Activated T-helper 1 cell treated with anti-CD3 and anti-CD28 coated beads, Interleukin-12 subunit alpha, Interleukin-12 subunit beta, Interleukin-2, Interleukin-4 antibody, amounts not matched to agents 30 ng/mL and 10 ng/mL and 1 ng/mL, durations not matched to agents 14 hours and 24 hours and 36 hours (primary cell): ENCODE measurements at regions not wholly inside any gene's neighbourhood (a gene's known extent, or its start where the extent isn't known, plus 50 kb on each side); places are given as distances from the start of the nearest gene placed in this dataset.

Experiments used
- DNase-seq: peaks from one replicate; pipeline ENCODE4 v3.0.0; 2021; ENCODE audit warnings: low spot score
- H3K27ac Mint-ChIP-seq: one replicate; pipeline ENCODE4 v1.8.0; 2021; ENCODE audit warnings: mild to moderate bottlenecking, mixed read lengths
- H3K27me3 Mint-ChIP-seq: one replicate; pipeline ENCODE4 v1.8.0; 2022; ENCODE audit warnings: mild to moderate bottlenecking, moderate library complexity, mixed read lengths; ENCODE audit not compliant: insufficient read depth
- H3K36me3 Mint-ChIP-seq: one replicate; pipeline ENCODE4 v1.8.0; 2021; ENCODE audit warnings: low read depth, mixed read lengths
- H3K4me1 Mint-ChIP-seq: one replicate; pipeline ENCODE4 v1.8.0; 2021; ENCODE audit warnings: low read depth, mixed read lengths
- H3K4me3 Mint-ChIP-seq: one replicate; pipeline ENCODE4 v1.8.0; 2021; ENCODE audit warnings: mild to moderate bottlenecking, moderate library complexity, mixed read lengths
- H3K9me3 Mint-ChIP-seq: one replicate; pipeline ENCODE4 v1.8.0; 2021; ENCODE audit warnings: mixed read lengths
- intact Hi-C: fragments of 100-400 bp; cut with micrococcal nuclease; formaldehyde crosslinking; loops from one replicate; pipeline ENCODE4 v1.15.1; 2024

DNA sequence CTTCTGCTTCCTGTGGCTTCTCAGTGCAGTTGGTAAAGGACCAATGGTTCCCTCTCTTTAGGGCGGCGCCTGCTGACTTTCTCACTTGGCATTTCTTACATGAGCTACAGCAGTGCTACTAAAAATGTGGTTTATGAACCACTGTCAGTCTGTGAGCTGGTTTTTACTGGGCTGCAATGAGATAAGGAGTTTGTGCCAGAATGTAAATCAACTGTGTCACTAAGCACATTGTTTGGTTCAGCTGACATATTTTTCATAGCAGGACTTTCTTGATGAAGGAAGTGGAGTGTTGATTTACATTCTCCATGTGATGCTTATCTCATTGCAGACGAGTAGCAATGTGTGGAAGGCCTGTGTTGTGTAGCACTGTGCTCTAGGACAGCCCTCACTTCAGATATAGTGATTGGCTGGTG, 463.3 kb downstream of the SOX6 start:
- H3K36me3 Mint-ChIP-seq, result no peaks in the 10 kb centered on the region
- H3K9me3 Mint-ChIP-seq, result no peaks in the 10 kb centered on the region
- H3K27ac Mint-ChIP-seq, result no peak overlapping the region
- no peaks in the 10 kb centered on the region for H3K27me3 Mint-ChIP-seq
- no peaks in the 10 kb centered on the region for H3K4me1 Mint-ChIP-seq
- DNase-seq, result no peak
- intact Hi-C loops, result no loop called here
- H3K4me3 Mint-ChIP-seq, result no peak overlapping the region

DNA sequence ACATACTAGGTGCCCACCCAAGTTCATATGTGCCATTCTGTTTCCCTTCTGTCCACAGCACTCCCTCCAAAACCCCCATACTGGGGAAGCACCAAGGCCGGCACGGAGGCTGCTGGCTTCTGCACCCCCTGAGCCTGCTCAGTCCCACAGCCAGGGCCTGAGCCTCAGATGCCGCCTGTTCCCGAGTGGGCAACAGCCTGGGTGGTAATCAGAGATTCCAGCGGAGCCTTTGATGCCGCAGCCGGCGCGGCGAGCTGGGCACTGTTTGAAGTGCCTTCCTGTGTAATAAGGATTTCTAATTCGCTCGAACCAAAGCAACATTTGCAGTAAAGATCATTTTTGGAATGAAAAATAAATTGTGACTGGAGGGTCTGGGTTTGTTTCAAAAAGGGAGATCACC, 460.3 kb downstream of the SOX6 start:
- intact Hi-C loops, result no loop called here
- no peak for DNase-seq
- Mint-ChIP-seq H3K4me3 (no peak overlapping the region), H3K27me3 (no peaks in the 10 kb centered on the region), H3K36me3 (no peaks in the 10 kb centered on the region), H3K27ac (no peak overlapping the region), H3K4me1 (no peaks in the 10 kb centered on the region), H3K9me3 (no peaks in the 10 kb centered on the region)

DNA sequence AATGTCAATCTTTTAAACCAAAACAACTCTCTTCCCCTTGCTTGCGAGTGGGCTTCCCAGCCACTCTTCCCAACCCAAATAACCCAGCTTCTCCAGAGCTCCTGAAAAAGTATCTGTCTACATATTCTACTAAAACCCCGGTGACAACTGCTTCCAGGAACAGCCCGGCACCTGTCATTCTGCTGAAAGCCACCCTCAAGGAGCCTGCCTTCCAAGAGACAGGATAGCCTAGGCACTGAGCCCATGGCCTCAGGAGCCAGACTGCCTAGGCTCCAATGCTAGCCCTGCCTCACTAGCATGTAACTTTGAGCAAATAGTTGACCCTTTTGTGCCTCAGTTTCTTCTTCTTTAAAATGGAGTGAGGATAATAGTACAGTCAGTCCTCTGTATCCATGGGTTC, 459.8 kb downstream of the SOX6 start:
- H3K9me3 Mint-ChIP-seq, result no peaks in the 10 kb centered on the region
- DNase-seq, result no peak
- no peaks in the 10 kb centered on the region for H3K4me1 Mint-ChIP-seq
- intact Hi-C loops, result no loop called here
- no peaks in the 10 kb centered on the region for H3K36me3 Mint-ChIP-seq
- H3K27ac Mint-ChIP-seq, result no peak overlapping the region
- H3K4me3 Mint-ChIP-seq, result no peak overlapping the region
- no peaks in the 10 kb centered on the region for H3K27me3 Mint-ChIP-seq

DNA sequence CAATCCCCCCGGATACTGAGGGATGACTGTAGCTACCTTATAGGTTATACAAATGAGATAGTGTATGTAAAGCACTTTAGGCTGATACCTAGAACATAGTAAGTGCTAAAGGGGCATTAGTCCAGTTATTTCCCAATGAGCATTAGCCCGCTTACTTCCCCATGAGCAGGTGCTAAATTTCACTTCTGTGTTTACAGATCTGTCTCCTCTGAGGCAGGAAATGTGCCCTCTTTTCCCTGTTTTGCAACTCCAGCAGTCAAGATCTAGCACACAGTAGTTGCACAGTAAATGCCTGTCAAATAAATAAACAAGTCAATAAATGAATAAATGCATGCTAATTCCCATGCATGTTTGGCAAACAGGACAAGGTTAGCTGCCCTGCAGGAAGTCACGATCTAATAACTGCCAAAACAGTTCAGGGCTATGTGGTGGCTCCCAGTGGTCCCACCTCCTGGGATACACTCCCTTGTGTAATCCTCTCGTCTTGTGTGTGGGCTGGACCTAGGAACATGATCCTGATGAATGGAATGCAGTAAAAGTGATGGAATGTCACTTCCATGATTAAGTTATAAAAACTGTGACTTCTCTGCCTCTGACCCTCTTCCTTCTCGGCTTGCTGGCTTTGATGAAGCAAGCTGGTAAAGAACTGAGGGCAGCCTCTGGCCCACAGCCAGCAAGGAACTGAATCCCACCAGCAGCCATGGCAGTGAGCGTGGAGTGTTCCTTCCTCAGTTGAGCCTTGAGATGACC, 459.0 kb downstream of the SOX6 start:
- H3K27ac Mint-ChIP-seq, result no peak overlapping the region
- no peaks in the 10 kb centered on the region for H3K9me3 Mint-ChIP-seq
- intact Hi-C loops, result no loop called here
- H3K4me1 Mint-ChIP-seq, result no peaks in the 10 kb centered on the region
- H3K4me3 Mint-ChIP-seq, result no peak overlapping the region
- no peak for DNase-seq
- H3K36me3 Mint-ChIP-seq, result no peaks in the 10 kb centered on the region
- no peaks in the 10 kb centered on the region for H3K27me3 Mint-ChIP-seq

DNA sequence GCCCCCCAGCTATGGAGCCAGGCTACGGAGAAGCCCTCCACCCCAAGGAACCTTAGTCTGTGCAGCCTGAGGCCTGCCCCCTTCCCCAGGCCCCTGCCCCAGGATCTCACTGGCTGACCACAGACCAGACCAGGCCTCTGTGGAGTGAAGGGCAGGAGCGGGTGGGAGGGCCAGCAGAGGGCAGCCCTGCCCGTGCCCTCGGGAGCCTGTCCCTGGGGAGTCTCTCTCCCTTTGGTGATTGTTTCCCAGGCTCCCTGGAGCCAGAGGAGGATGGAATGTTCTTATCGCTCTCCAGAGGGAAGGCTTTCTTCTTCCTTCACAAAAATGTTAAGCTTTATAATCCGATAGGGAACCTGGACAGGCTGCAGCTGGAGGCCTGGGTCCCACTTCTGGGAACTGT, 455.3 kb downstream of the SOX6 start:
- H3K36me3 Mint-ChIP-seq, result no peaks in the 10 kb centered on the region
- H3K27ac Mint-ChIP-seq, result no peak overlapping the region
- H3K9me3 Mint-ChIP-seq, result no peaks in the 10 kb centered on the region
- no peaks in the 10 kb centered on the region for H3K4me1 Mint-ChIP-seq
- intact Hi-C loops, result no loop called here
- no peak overlapping the region for H3K4me3 Mint-ChIP-seq
- DNase-seq, result no peak
- no peaks in the 10 kb centered on the region for H3K27me3 Mint-ChIP-seq

DNA sequence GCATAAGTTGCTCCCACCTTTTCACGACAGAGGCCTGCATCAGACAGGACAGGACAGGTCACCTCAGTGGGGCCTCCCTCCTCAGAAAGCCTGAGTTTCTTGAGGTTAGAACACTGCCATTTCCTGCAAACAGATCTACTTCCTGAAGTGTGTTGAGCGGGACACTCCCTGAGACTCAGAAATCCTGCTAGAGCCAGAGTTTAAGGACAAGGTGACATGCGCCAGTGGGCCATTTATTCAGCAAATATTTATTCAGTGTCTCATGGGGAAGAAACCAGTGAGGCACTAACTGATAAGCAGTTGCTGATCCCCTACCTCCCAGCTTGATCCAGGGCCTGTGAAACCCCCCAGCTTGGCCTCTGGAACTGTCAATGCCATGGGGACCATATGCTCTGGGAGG, 454.6 kb downstream of the SOX6 start:
- H3K9me3 Mint-ChIP-seq, result no peaks in the 10 kb centered on the region
- H3K27me3 Mint-ChIP-seq, result no peaks in the 10 kb centered on the region
- no peaks in the 10 kb centered on the region for H3K36me3 Mint-ChIP-seq
- H3K4me3 Mint-ChIP-seq, result no peak overlapping the region
- H3K27ac Mint-ChIP-seq, result no peak overlapping the region
- intact Hi-C loops, result no loop called here
- no peaks in the 10 kb centered on the region for H3K4me1 Mint-ChIP-seq
- no peak for DNase-seq

DNA sequence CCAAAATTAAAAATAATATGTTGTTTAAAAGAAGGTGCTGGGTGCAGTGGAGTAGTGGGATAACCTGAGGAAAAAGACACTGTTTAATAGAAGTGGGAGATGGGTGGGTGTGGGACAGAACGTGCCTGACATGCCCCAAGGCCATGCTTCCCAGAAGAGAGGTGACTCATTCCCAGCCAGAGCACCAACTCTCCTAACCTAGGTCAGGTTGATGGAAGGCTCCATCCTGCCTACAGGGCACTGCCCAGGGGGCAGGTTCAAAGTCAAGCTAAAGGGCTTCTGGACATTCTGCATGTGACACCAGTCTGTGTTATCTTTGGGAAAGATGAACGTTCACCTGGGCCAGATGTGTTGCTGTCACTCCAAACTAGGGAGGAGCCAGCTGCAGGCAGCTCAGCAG, 453.1 kb downstream of the SOX6 start:
- H3K9me3 Mint-ChIP-seq, result no peaks in the 10 kb centered on the region
- intact Hi-C loops, result no loop called here

DNA sequence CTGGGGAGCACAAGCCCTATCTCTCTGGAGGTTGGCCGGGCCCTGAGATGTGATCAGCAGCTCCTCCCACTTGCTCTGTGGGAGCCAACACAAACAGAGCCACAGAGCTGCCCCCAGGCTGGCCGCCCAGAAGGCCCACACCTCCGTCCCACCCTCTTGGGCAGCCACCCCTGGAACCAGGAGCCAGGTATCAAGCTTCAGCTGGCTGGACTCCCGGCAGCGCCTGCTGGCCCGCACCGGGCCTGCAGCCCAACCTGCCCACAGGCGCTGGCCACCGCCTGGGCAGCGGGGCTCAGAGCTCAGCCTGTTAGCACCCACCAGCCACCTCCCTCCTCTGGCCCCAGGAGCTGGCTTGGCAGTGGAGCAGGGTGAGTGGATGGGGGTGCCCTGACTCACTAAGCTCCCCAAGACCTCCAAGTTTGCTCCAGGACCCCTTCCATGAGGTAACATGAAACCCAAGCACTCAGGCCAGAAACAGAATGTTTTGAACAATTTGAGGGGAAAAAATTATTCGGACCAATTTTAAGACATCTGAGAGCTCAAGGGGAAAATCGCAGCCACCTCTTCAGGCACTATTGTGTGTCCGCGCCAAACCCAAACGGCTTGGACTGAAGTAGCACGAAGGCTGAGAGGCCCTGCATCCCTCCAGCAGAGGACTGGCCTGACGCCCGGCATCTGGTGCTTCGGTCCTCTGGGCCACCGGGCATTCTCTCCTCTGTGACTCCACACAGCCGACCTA, 450.8 kb downstream of the SOX6 start:
- no peaks in the 10 kb centered on the region for H3K36me3 Mint-ChIP-seq
- intact Hi-C loops, result no loop called here
- H3K4me1 Mint-ChIP-seq, result no peaks in the 10 kb centered on the region
- no peaks in the 10 kb centered on the region for H3K9me3 Mint-ChIP-seq
- H3K27ac Mint-ChIP-seq, result no peak overlapping the region
- H3K4me3 Mint-ChIP-seq, result no peak overlapping the region
- H3K27me3 Mint-ChIP-seq, result no peaks in the 10 kb centered on the region
- no peak for DNase-seq

More for the DNA sequence above, 453.1 kb downstream of the SOX6 start:
- H3K36me3 Mint-ChIP-seq, result no peaks in the 10 kb centered on the region
- H3K27ac Mint-ChIP-seq, result no peak overlapping the region
- H3K4me3 Mint-ChIP-seq, result no peak overlapping the region
- H3K4me1 Mint-ChIP-seq, result no peaks in the 10 kb centered on the region
- no peak for DNase-seq
- H3K27me3 Mint-ChIP-seq, result no peaks in the 10 kb centered on the region

DNA sequence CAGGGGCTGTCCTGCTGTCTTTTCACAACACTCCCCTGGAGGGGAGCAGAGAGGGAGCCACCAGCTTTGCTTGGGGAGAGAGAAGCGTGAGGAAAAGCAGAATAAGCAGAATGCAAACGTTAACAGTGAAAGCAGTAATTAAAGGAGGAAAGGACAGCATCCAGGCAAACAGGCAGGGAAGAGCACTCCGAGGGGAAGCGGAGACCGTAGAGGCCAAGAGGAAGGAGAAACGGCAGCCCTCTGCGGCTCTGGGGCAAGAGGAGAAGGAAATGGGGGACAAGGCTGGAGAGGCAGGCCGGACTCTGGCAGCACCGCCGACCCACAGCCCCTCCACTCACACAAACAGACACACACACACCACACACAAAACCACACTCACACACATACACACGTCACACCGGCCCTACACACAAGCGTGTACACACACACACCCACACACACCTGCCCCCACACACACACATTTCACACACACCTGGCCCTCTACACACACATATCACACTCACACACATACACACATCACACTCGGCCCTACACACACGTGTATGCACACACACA, 449.8 kb downstream of the SOX6 start:
- Mint-ChIP-seq H3K27ac (no peak overlapping the region), H3K27me3 (no peaks in the 10 kb centered on the region), H3K9me3 (no peaks in the 10 kb centered on the region), H3K4me3 (no peak overlapping the region), H3K4me1 (no peaks in the 10 kb centered on the region), H3K36me3 (no peaks in the 10 kb centered on the region)
- DNase-seq, result no peak
- intact Hi-C loops, result no loop called here

DNA sequence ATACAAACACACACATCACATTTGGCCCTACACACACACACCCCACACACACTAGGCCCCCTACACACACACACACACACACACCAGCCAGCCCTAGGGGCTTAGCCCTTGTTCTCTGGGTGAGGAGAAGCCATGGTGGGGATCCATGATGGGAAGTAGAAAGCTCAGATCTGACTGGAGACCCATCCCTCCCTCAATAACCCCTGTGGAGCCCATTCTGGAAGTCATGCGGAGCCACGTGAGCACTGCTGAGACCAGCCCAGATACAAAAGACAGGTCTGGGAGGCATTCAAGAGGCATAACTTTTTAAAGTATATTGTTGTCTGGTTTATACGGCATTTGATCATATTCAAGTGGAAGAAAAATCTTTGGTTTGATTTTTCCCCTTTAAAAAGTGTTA, 448.5 kb downstream of the SOX6 start:
- Mint-ChIP-seq H3K4me1 (no peaks in the 10 kb centered on the region), H3K27me3 (no peaks in the 10 kb centered on the region), H3K4me3 (no peak overlapping the region), H3K36me3 (no peaks in the 10 kb centered on the region), H3K27ac (no peak overlapping the region), H3K9me3 (no peaks in the 10 kb centered on the region)
- intact Hi-C loops, result no loop called here
- DNase-seq, result no peak

DNA sequence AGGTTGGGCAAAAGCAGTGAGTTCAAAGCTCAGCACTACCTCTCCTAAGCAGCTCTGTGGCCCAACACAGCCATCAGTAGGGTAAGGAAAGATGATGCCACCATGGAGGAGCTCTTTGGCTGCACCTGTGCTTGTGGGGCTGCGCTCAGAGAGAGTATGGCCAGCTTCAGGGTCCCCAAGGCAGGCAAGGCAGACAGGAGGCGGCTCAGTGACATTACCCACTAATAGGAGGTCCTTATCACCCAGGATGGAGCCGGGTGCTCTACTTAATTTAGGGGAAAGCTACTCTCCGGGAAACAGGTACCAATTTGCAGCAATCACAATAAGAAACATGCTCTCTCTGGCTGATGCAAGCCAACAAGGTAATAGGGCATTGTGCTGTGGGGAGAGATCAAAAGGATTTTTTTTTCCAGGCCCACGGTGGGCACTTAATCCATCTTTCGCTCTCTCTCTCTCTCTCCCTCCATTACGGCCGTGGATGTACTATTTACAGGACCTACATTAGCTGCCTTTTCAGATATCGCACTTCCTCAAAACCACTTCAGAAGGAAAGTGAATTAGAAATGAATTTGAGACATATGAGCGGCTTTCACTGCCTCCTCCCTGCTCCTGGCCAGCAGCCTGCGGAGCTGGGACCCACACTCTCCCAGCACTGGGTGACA, 446.3 kb downstream of the SOX6 start:
- no peak overlapping the region for H3K27ac Mint-ChIP-seq
- intact Hi-C loops, result no loop called here
- no peaks in the 10 kb centered on the region for H3K36me3 Mint-ChIP-seq

DNA sequence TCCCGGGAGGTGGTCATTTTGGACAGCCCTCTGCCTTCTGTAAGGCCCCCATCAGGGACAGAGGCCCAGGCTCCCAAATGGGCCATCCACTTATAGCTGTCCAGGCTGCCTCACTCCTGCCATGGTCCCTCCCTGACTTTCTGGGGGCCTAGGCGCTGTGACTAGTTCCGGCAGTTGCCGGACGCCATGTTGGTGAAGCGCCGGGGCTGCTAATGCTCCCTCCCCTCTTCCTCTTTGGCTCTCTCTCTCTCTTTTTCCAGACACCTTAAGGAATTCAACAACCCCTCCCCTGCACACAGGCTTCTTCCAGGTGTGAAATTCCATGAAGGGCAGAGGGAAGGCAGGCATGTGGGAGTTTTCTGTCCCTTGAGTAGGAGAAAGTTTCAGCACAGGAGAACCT, 445.6 kb downstream of the SOX6 start:
- H3K9me3 Mint-ChIP-seq, result no peaks in the 10 kb centered on the region

More for the DNA sequence above, 446.3 kb downstream of the SOX6 start:
- Mint-ChIP-seq H3K9me3 (no peaks in the 10 kb centered on the region), H3K4me3 (no peak overlapping the region), H3K4me1 (no peaks in the 10 kb centered on the region), H3K27me3 (no peaks in the 10 kb centered on the region)
- DNase-seq, result no peak

More for the DNA sequence above, 445.6 kb downstream of the SOX6 start:
- DNase-seq, result no peak
- Mint-ChIP-seq H3K36me3 (no peaks in the 10 kb centered on the region), H3K4me3 (no peak overlapping the region), H3K27me3 (no peaks in the 10 kb centered on the region), H3K4me1 (no peaks in the 10 kb centered on the region), H3K27ac (no peak overlapping the region)
- intact Hi-C loops, result no loop called here
